Endodermal cell (in vitro differentiated cells): ENCODE measurements at regions not wholly inside any gene's neighbourhood (a gene's known extent, or its start where the extent isn't known, plus 50 kb on each side); places are given as distances from the start of the nearest gene placed in this dataset.

Experiments
- DNase-seq: peaks from one replicate; pipeline ENCODE4 v3.0.0-alpha.2; 2017
- H3K27ac ChIP-seq: 2 replicates; pipeline ENCODE4 v1.5.1; 2013; ENCODE audit warnings: mild to moderate bottlenecking, low read depth, low read length, moderate library complexity
- H3K27me3 ChIP-seq: 2 replicates; pipeline ENCODE4 v1.6.1; 2013; ENCODE audit warnings: mild to moderate bottlenecking, low read length, moderate library complexity; ENCODE audit not compliant: insufficient read depth, control insufficient read depth, poor library complexity, severe bottlenecking
- H3K36me3 ChIP-seq: 2 replicates; pipeline ENCODE4 v1.7.0; 2013; ENCODE audit warnings: mild to moderate bottlenecking, low read length, moderate library complexity; ENCODE audit not compliant: control insufficient read depth, insufficient read depth
- H3K4me1 ChIP-seq: one replicate; pipeline ENCODE4 v1.7.0; 2013; ENCODE audit warnings: low read length; ENCODE audit not compliant: control insufficient read depth, insufficient read depth
- H3K4me3 ChIP-seq: 2 replicates; pipeline ENCODE4 v1.5.1; 2013; ENCODE audit warnings: mild to moderate bottlenecking, low read length, moderate library complexity
- H3K9ac ChIP-seq: 2 replicates; pipeline ENCODE4 v1.6.1; 2013; ENCODE audit warnings: mild to moderate bottlenecking, low read length, moderate library complexity; ENCODE audit not compliant: poor library complexity, severe bottlenecking; ENCODE audit errors: extremely low read depth
- H3K9me3 ChIP-seq: 2 replicates; pipeline ENCODE4 v1.6.1; 2013; ENCODE audit warnings: mild to moderate bottlenecking, low read length, moderate library complexity; ENCODE audit not compliant: control insufficient read depth
- H3K27ac Mint-ChIP-seq: 2 replicates; pipeline ENCODE4 v1.8.0; 2020; ENCODE audit warnings: mixed read lengths
- H3K27me3 Mint-ChIP-seq: 2 replicates; pipeline ENCODE4 v1.8.0; 2021; ENCODE audit warnings: mild to moderate bottlenecking, mixed read lengths; ENCODE audit not compliant: insufficient read depth
- H3K36me3 Mint-ChIP-seq: 2 replicates; pipeline ENCODE4 v1.8.0; 2020; ENCODE audit warnings: low read depth, mixed read lengths
- H3K4me1 Mint-ChIP-seq: 2 replicates; pipeline ENCODE4 v1.8.0; 2020; ENCODE audit warnings: mixed read lengths
- H3K4me3 Mint-ChIP-seq: 2 replicates; pipeline ENCODE4 v1.8.0; 2020; ENCODE audit warnings: mild to moderate bottlenecking, moderate library complexity, mixed read lengths
- H3K9me3 Mint-ChIP-seq: 2 replicates; pipeline ENCODE4 v1.8.0; 2020; ENCODE audit warnings: mild to moderate bottlenecking, mixed read lengths
- WGBS, 2 experiments: methylation state at CpG; one replicate each; pipeline versions ENCODE4 v1.1.5 to v1.1.7; 2013; ENCODE audit warnings: missing lambda C conversion rate in 2 of 2, mixed read lengths in 1 of 2; ENCODE audit not compliant: insufficient coverage in 1 of 2, insufficient read length in 1 of 2; 5-methylcytosine and 5-hydroxymethylcytosine counted together
- TF ChIP-seq, protein P1 (sequence below): fragments of 200-600 bp; sonication (generic); conservative IDR thresholded peaks from 2 replicates; pipeline ENCODE4 v1.5.0; 2021; ENCODE audit warnings: antibody characterized with exemption, mild to moderate bottlenecking

DNA sequence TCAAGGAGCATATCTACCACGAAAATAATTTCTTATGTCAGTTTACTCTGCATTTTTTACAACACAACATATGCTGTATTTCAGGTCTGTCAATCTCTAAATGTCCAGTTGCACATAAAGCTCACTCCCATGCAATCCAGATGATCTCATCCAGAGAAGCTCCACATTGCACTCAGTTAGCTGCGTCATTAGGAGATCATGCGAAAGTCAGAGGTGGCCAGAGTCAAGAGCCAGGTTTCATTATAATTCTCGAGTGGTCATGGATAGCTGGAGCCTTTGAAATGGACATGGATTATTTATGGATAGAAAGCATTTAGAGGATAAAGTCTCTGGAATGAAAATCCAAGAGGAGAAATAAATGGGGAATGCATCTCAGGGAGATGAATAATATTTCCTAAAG lies 232.3 kb downstream of the GAS1 start:
- Histone ChIP-seq H3K4me1 (no peaks in the 10 kb centered on the region), H3K27me3 (no peaks in the 10 kb centered on the region), H3K9ac (no peak overlapping the region), H3K9me3 (no peaks in the 10 kb centered on the region), H3K4me3 (no peak overlapping the region), H3K27ac (no peak overlapping the region), H3K36me3 (no peaks in the 10 kb centered on the region)
- no peak for DNase-seq
- WGBS, 2 experiments: 70 to 77% methylated on average over 3 to 4 of the region's 4 CpGs
- Mint-ChIP-seq H3K27ac (no peak overlapping the region), H3K36me3 (no peaks in the 10 kb centered on the region), H3K4me1 (no peaks in the 10 kb centered on the region), H3K4me3 (no peak overlapping the region), H3K9me3 (no peaks in the 10 kb centered on the region), H3K27me3 (peaks cover 1% of the 10 kb centered on the region)
- TF ChIP-seq, protein P1, sequence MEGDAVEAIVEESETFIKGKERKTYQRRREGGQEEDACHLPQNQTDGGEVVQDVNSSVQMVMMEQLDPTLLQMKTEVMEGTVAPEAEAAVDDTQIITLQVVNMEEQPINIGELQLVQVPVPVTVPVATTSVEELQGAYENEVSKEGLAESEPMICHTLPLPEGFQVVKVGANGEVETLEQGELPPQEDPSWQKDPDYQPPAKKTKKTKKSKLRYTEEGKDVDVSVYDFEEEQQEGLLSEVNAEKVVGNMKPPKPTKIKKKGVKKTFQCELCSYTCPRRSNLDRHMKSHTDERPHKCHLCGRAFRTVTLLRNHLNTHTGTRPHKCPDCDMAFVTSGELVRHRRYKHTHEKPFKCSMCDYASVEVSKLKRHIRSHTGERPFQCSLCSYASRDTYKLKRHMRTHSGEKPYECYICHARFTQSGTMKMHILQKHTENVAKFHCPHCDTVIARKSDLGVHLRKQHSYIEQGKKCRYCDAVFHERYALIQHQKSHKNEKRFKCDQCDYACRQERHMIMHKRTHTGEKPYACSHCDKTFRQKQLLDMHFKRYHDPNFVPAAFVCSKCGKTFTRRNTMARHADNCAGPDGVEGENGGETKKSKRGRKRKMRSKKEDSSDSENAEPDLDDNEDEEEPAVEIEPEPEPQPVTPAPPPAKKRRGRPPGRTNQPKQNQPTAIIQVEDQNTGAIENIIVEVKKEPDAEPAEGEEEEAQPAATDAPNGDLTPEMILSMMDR: no peak

DNA sequence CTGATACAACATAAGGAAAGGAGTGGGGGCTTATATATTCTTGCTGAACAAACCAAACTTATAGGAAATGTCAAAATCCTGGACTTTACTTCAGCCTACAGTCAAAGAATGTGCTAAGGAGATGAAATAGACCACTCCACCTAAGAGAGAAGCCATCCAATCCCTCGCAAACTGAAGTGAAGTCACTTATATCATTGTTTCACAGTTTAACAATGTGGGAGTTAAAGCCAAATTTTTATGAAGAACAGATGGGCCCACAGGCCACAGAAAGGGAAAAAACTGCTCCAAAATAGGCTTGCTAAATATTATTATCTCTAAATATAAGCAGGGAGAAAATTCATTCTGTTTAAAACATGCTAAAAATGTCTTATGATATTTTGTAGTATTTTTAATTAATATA lies 233.3 kb downstream of the GAS1 start:
- Mint-ChIP-seq H3K36me3 (no peaks in the 10 kb centered on the region), H3K27ac (no peak overlapping the region), H3K4me1 (no peaks in the 10 kb centered on the region), H3K27me3 (peaks cover 1% of the 10 kb centered on the region), H3K9me3 (no peaks in the 10 kb centered on the region), H3K4me3 (no peak overlapping the region)
- Histone ChIP-seq H3K36me3 (no peaks in the 10 kb centered on the region), H3K4me3 (no peak overlapping the region), H3K9ac (no peak overlapping the region), H3K9me3 (no peaks in the 10 kb centered on the region), H3K4me1 (no peaks in the 10 kb centered on the region), H3K27ac (no peak overlapping the region), H3K27me3 (no peaks in the 10 kb centered on the region)
- TF ChIP-seq, protein P1: no peak
- WGBS, 2 experiments: 88% methylated on average over 1 of the region's 1 CpG; no CpG with 5 or more reads in 1 of the 2 experiments
- no peak for DNase-seq

DNA sequence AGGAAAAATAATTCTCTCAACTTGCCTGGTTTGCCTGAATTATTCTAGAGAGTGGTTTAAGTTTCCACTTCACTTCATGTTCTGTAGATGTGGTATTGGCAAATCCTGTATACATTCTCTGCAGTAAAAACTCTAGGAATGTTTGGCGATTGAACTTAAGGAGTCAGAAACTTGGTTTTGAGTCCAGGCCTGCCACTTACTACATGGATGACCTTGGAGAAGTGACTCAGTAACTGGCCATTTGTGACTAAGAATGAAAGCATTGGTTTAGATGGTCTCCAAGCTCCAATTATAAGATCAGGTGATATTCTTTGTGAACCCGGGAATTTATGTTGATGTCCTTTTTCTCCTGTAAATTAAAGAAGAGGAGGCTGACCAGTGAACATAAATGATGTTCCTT lies 233.8 kb downstream of the GAS1 start:
- Histone ChIP-seq H3K4me1 (no peaks in the 10 kb centered on the region), H3K9me3 (no peaks in the 10 kb centered on the region), H3K4me3 (no peak overlapping the region), H3K27me3 (no peaks in the 10 kb centered on the region), H3K9ac (no peak overlapping the region), H3K27ac (no peak overlapping the region), H3K36me3 (no peaks in the 10 kb centered on the region)
- Mint-ChIP-seq H3K27ac (no peak overlapping the region), H3K4me3 (no peak overlapping the region), H3K27me3 (peaks cover 1% of the 10 kb centered on the region), H3K9me3 (no peaks in the 10 kb centered on the region), H3K4me1 (no peaks in the 10 kb centered on the region), H3K36me3 (no peaks in the 10 kb centered on the region)
- DNase-seq: no peak
- TF ChIP-seq, protein P1: no peak
- 98 to 100% methylated on average over 1 to 2 of the region's 2 CpGs for WGBS, 2 experiments
